HepG2 (cell line): ENCODE measurements at regions not wholly inside any gene's neighbourhood (a gene's known extent, or its start where the extent isn't known, plus 50 kb on each side); places are given as distances from the start of the nearest gene placed in this dataset.

ENCODE experiments used
- ZNF557 ChIP-seq: sonication (generic); formaldehyde crosslinking; IDR thresholded peaks from 2 replicates; pipeline ENCODE4 v1.4.0; 2020; ENCODE audit warnings: missing genetic modification reagents
- TF ChIP-seq, protein P1 (sequence below): sonication (generic); formaldehyde crosslinking; IDR thresholded peaks from 2 replicates; pipeline ENCODE4 v1.4.0; 2020; ENCODE audit warnings: mild to moderate bottlenecking, missing genetic modification reagents
- TF ChIP-seq, protein P2 (sequence below): sonication (generic); formaldehyde crosslinking; IDR thresholded peaks from 2 replicates; pipeline ENCODE4 v1.5.0; 2020; ENCODE audit warnings: mild to moderate bottlenecking, missing genetic modification reagents, moderate library complexity

DNA sequence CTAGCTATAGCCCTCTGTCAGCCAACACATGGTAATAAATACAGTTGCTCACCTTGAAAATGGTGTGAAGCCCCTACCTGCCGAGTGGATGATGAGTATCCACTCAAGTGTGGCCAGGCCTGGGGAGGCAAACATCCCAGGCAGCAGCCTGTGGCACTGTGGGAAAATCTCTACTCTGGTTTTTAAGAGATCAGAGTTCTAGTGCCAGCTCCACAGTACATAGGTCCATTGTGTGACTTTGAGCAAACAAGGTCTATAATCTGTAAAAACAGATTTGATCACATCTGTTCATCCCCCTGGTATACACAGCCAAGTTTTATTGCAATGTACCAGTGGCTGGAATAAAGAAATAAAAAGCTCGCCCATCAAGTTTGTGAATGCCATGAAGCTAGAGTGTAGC is 82.7 kb upstream of the ARMC2 start:
- TF ChIP-seq ZNF557 (CRISPR knock-in tag) = no peak
- TF ChIP-seq, protein P1, sequence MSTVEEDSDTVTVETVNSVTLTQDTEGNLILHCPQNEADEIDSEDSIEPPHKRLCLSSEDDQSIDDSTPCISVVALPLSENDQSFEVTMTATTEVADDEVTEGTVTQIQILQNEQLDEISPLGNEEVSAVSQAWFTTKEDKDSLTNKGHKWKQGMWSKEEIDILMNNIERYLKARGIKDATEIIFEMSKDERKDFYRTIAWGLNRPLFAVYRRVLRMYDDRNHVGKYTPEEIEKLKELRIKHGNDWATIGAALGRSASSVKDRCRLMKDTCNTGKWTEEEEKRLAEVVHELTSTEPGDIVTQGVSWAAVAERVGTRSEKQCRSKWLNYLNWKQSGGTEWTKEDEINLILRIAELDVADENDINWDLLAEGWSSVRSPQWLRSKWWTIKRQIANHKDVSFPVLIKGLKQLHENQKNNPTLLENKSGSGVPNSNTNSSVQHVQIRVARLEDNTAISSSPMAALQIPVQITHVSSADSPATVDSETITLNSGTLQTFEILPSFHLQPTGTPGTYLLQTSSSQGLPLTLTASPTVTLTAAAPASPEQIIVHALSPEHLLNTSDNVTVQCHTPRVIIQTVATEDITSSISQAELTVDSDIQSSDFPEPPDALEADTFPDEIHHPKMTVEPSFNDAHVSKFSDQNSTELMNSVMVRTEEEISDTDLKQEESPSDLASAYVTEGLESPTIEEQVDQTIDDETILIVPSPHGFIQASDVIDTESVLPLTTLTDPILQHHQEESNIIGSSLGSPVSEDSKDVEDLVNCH (CRISPR knock-in tag) = no peak
- TF ChIP-seq, protein P2, sequence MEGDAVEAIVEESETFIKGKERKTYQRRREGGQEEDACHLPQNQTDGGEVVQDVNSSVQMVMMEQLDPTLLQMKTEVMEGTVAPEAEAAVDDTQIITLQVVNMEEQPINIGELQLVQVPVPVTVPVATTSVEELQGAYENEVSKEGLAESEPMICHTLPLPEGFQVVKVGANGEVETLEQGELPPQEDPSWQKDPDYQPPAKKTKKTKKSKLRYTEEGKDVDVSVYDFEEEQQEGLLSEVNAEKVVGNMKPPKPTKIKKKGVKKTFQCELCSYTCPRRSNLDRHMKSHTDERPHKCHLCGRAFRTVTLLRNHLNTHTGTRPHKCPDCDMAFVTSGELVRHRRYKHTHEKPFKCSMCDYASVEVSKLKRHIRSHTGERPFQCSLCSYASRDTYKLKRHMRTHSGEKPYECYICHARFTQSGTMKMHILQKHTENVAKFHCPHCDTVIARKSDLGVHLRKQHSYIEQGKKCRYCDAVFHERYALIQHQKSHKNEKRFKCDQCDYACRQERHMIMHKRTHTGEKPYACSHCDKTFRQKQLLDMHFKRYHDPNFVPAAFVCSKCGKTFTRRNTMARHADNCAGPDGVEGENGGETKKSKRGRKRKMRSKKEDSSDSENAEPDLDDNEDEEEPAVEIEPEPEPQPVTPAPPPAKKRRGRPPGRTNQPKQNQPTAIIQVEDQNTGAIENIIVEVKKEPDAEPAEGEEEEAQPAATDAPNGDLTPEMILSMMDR (CRISPR knock-in tag) = no peak
